Vagina (tissue), 2 donors: ENCODE measurements at regions not wholly inside any gene's neighbourhood (a gene's known extent, or its start where the extent isn't known, plus 50 kb on each side); places are given as distances from the start of the nearest gene placed in this dataset.

Source experiments
- CTCF ChIP-seq, 3 experiments: fragments of 450-650 bp in 2 of 3; fragments of 200-600 bp in 1 of 3; sonication (generic) in 1 of 3; IDR thresholded peaks; one replicate each; pipeline ENCODE4 v1.5.1; 2017 to 2019; ENCODE audit warnings: antibody characterized with exemption in 3 of 3, mild to moderate bottlenecking in 2 of 3, moderate library complexity in 2 of 3
- POLR2AphosphoS5 ChIP-seq, 2 donors: sonication (generic); formaldehyde crosslinking; IDR thresholded peaks; one replicate each; pipeline ENCODE4 v1.9.0; 2017; ENCODE audit warnings: antibody characterized with exemption in 2 of 2, mild to moderate bottlenecking in 2 of 2, low read depth in 1 of 2; ENCODE audit not compliant: insufficient read depth in 1 of 2

DNA sequence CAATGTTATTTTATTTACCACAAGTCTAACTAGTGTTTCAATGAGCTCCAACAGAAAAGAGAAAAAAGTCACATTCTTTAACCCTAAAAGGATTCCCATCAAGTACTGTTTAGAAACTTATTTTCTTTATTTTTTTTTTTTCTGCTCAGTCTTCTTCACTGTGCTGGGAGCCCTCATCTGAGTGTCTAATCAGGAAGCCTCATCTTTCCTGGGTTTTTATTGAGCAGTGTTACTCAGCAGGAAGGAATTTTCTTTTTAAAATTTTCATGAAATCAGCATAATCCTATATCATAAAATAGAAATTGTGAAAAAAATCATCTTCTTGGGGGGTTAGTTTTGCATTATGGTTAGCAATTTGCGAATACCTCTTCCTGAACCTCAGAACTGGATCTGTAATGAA is 453.8 kb downstream of the CDH2 start:
- TF ChIP-seq CTCF (IDR thresholded peaks at IDR 0.05) (no peak), POLR2AphosphoS5 (IDR thresholded peaks at IDR 0.05; ENCODE audit: insufficient read depth in 1 of 2, low read depth in 1 of 2) (no peak)
